ENCODE measurements at regions not wholly inside any gene's neighbourhood (a gene's known extent, or its start where the extent isn't known, plus 50 kb on each side); places are given as distances from the start of the nearest gene placed in this dataset.
"Not testable (repeated sequence)": the region's sequence is repeated elsewhere in the genome, so short reads cannot be mapped to it uniquely, and the experiment has no call there.

DNA sequence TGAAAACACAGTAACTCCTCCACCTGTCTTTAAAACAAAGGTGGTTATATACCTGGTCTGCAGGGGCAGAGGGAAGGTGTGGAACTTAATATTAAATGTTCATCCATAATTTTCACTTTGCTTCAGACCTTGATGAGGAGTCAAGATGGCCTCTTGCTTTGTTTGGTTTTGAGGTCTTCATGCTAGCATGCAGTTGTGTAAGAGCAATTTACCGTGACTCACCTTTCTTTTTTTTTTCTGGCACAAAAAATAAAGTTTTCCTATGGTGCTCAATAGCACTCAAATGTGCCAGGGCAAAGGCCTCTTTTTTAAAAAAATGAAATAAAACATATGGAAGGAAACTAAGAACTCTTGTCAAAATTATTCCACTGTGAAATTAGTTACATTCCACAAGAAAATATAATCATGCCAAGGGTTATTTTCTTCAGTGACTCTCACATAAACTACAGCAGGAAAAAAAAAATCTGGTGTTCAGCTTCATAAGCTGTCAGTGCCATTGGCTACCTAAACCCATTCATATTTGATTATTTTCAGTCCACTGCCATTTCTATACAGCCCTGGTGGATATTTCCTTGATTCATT is 128.2 kb downstream of the SLC7A11 start:
- no peaks in the 10 kb centered on the region for H3K4me1 ChIP-seq (ENCODE audit: control insufficient read depth, insufficient read depth, low read length)
- H3K36me3 ChIP-seq (ENCODE audit: control insufficient read depth, insufficient read depth, low read length), result no peaks in the 10 kb centered on the region
- no peaks in the 10 kb centered on the region for H3K27me3 ChIP-seq (ENCODE audit: control insufficient read depth, insufficient read depth, low read length, poor library complexity, severe bottlenecking)
- H3K9me3 ChIP-seq (ENCODE audit: control insufficient read depth, low read length), result no peaks in the 10 kb centered on the region
- no peak overlapping the region for H3K27ac ChIP-seq (ENCODE audit: insufficient read depth, low read depth, low read length, poor library complexity, severe bottlenecking)
- no peak overlapping the region for H3K4me3 ChIP-seq (ENCODE audit: insufficient read depth, low read depth, low read length)
- 100% methylated on average over 1 of the region's 1 CpG for WGBS, 2 experiments

DNA sequence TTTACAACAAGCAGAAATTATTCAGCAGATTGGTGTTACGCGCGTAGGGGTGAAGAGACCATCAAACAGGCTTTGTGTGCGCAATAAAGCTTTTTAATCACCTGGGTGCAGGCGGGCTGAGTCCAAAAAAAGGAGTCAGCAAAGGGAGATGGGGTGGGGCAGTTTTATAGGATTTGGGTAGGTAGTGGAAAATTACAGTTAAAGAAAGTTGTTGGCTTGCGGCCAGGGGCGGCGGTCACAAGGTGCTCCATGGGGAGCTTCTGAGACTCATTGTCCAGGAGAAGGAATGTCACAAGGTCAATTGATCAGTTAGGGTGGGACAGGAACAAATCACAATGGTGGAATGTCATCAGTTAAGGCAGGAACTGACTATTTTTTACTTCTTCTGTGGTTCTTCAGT is 129.3 kb downstream of the SLC7A11 start:
- H3K4me3 ChIP-seq (ENCODE audit: insufficient read depth, low read depth, low read length); H3K36me3 ChIP-seq (ENCODE audit: control insufficient read depth, insufficient read depth, low read length); H3K27ac ChIP-seq (ENCODE audit: insufficient read depth, low read depth, low read length, poor library complexity, severe bottlenecking); H3K9me3 ChIP-seq (ENCODE audit: control insufficient read depth, low read length); H3K27me3 ChIP-seq (ENCODE audit: control insufficient read depth, insufficient read depth, low read length, poor library complexity, severe bottlenecking); H3K4me1 ChIP-seq (ENCODE audit: control insufficient read depth, insufficient read depth, low read length): not testable (repeated sequence)
- 85 to 88% methylated on average over 8 of the region's 8 CpGs for WGBS, 2 experiments

DNA sequence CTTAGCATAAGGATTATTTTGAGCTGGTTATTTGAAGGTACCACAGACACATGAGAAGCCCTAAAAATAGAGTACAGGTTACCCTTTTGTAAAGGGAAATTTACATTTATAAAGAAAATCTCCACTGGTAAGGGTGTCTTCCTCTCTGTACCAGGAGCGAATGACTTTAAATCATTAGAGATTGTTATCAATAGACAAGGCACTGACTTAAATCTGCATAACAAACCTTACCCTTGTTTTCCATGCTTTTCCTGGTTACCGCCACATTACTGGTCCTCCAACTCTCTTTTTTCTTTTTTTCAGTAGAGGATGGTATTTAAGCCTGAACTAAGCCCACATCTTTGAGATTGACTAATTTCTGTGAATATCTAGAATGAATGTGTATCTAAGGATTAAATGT is 129.8 kb downstream of the SLC7A11 start:
- Histone ChIP-seq H3K9me3 (ENCODE audit: control insufficient read depth, low read length) (no peaks in the 10 kb centered on the region), H3K27me3 (ENCODE audit: control insufficient read depth, insufficient read depth, low read length, poor library complexity, severe bottlenecking) (no peaks in the 10 kb centered on the region), H3K4me3 (ENCODE audit: insufficient read depth, low read depth, low read length) (no peak overlapping the region), H3K27ac (ENCODE audit: insufficient read depth, low read depth, low read length, poor library complexity, severe bottlenecking) (no peak overlapping the region), H3K36me3 (ENCODE audit: control insufficient read depth, insufficient read depth, low read length) (no peaks in the 10 kb centered on the region), H3K4me1 (ENCODE audit: control insufficient read depth, insufficient read depth, low read length) (no peaks in the 10 kb centered on the region)
- WGBS, 2 experiments, result 67 to 83% methylated on average over 1 to 2 of the region's 2 CpGs

DNA sequence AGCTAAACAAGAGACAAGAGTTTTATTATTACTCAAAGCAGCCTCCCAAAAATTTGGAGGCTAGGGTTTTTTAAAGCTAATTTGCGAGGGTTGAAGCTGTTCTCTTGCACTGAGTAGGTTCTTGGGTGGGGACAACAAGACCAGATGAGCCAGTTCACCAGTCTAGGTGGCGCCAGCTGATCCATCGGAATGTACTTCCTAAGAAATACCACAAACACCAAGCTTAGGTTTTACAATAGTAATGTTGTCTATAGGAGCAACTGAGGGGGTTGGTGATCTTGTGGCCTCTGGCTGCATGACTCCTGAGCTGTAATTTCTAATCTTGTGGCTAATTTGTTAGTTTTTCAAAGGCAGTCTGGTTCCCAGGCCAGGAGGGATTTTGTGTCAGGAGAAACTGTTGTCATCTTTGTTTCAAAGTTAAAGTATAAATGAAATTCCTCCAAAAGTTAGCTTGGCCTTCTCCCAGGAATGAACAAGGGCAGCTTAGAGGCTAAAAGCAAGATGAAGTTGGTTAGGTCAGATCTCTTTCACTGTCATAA is 130.6 kb downstream of the SLC7A11 start:
- Histone ChIP-seq H3K9me3 (ENCODE audit: control insufficient read depth, low read length) (no peaks in the 10 kb centered on the region), H3K4me3 (ENCODE audit: insufficient read depth, low read depth, low read length) (no peak overlapping the region), H3K27ac (ENCODE audit: insufficient read depth, low read depth, low read length, poor library complexity, severe bottlenecking) (no peak overlapping the region), H3K36me3 (ENCODE audit: control insufficient read depth, insufficient read depth, low read length) (no peaks in the 10 kb centered on the region), H3K27me3 (ENCODE audit: control insufficient read depth, insufficient read depth, low read length, poor library complexity, severe bottlenecking) (no peaks in the 10 kb centered on the region), H3K4me1 (ENCODE audit: control insufficient read depth, insufficient read depth, low read length) (no peaks in the 10 kb centered on the region)
- 86 to 87% methylated on average over 1 to 3 of the region's 3 CpGs for WGBS, 2 experiments

DNA sequence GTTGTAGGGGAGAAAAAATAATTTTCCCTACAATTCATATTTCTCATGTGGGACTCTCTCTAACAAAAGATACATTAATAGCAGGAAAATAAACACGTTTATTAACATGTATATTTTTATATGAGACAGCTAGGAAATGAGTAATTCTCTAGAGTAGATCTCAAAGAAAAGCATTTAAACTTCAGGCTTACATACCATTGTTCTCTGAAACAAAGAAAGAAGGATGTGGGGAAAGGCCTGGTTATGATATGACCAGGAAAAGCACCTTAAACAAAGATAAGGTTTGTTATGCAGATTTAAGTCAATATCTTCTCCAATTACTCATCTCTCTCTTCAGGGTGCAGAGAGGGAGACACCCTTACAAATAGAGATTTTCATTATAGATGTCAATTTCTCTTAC is 131.3 kb downstream of the SLC7A11 start:
- no peaks in the 10 kb centered on the region for H3K27me3 ChIP-seq (ENCODE audit: control insufficient read depth, insufficient read depth, low read length, poor library complexity, severe bottlenecking)
- H3K4me3 ChIP-seq (ENCODE audit: insufficient read depth, low read depth, low read length), result no peak overlapping the region
- no peak overlapping the region for H3K27ac ChIP-seq (ENCODE audit: insufficient read depth, low read depth, low read length, poor library complexity, severe bottlenecking)
- H3K9me3 ChIP-seq (ENCODE audit: control insufficient read depth, low read length), result no peaks in the 10 kb centered on the region
- H3K36me3 ChIP-seq (ENCODE audit: control insufficient read depth, insufficient read depth, low read length), result no peaks in the 10 kb centered on the region
- WGBS, 2 experiments, result no CpG with 5 or more reads among the region's 1 CpG
- no peaks in the 10 kb centered on the region for H3K4me1 ChIP-seq (ENCODE audit: control insufficient read depth, insufficient read depth, low read length)

DNA sequence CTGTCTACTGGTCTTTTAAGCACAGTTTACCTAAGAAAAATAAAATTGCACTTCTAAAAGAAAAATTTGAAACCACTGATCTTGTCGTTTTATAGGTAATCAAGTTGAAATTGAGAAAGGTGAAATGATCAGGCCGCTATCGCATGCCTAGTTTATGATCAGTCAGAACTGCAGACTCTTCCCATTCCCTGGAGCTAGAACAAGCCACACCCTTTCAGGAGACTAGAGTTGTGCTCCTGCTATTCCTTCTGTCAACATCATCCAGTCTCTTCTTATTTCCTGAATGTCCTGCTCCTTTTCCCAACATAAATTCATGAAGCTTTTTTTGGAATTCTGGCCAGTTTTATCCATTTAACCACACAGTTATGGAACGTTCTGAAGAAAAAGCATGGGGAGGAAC is 135.1 kb downstream of the SLC7A11 start:
- no peaks in the 10 kb centered on the region for H3K27me3 ChIP-seq (ENCODE audit: control insufficient read depth, insufficient read depth, low read length, poor library complexity, severe bottlenecking)
- H3K27ac ChIP-seq (ENCODE audit: insufficient read depth, low read depth, low read length, poor library complexity, severe bottlenecking), result no peak overlapping the region
- H3K4me1 ChIP-seq (ENCODE audit: control insufficient read depth, insufficient read depth, low read length), result no peaks in the 10 kb centered on the region
- H3K4me3 ChIP-seq (ENCODE audit: insufficient read depth, low read depth, low read length), result no peak overlapping the region
- no peaks in the 10 kb centered on the region for H3K9me3 ChIP-seq (ENCODE audit: control insufficient read depth, low read length)
- WGBS, 2 experiments, result 91 to 96% methylated on average over 4 of the region's 4 CpGs
- H3K36me3 ChIP-seq (ENCODE audit: control insufficient read depth, insufficient read depth, low read length), result no peaks in the 10 kb centered on the region

DNA sequence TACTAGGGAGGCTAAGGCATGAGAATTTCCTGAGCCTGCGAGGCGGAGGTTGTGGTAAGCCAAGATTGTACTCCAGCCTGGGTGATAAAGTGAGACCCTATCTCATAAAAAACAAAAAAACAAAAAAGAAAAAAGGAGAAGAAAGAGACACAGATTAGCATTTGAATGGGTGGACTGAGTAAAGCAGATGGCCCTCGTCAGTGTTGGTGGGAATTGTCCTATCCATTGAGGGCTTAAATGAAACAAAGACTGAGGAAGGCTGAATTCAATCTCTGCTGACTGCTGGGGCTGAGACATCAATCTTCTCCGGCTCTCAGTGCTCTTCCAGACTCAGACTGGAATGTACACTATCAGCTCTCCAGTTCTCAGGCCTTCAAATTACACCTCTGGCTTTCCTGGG is 136.8 kb downstream of the SLC7A11 start:
- Histone ChIP-seq H3K4me3 (ENCODE audit: insufficient read depth, low read depth, low read length) (no peak overlapping the region), H3K36me3 (ENCODE audit: control insufficient read depth, insufficient read depth, low read length) (no peaks in the 10 kb centered on the region), H3K27ac (ENCODE audit: insufficient read depth, low read depth, low read length, poor library complexity, severe bottlenecking) (no peak overlapping the region), H3K27me3 (ENCODE audit: control insufficient read depth, insufficient read depth, low read length, poor library complexity, severe bottlenecking) (no peaks in the 10 kb centered on the region), H3K4me1 (ENCODE audit: control insufficient read depth, insufficient read depth, low read length) (no peaks in the 10 kb centered on the region), H3K9me3 (ENCODE audit: control insufficient read depth, low read length) (no peaks in the 10 kb centered on the region)
- 76 to 80% methylated on average over 4 of the region's 4 CpGs for WGBS, 2 experiments

DNA sequence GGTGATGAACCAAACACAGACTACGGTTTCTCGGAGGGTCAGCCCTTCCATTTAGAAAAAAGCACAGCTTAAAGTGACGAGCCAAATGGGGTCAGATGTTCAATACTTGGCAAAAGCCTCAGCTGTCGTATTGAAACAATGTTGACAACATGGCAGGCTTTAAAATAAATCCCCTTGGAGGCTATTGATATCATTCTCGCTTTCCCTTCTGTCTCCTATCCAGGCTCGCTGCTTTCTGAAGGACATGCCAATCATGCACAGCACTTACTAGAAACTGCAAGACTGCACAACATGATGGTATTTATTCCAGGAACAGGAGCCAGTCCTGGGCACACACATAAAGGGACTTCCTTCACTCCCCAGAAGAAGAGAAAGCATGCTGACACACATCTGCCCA is 137.9 kb downstream of the SLC7A11 start:
- H3K27ac ChIP-seq (ENCODE audit: insufficient read depth, low read depth, low read length, poor library complexity, severe bottlenecking), result no peak overlapping the region
- no peaks in the 10 kb centered on the region for H3K27me3 ChIP-seq (ENCODE audit: control insufficient read depth, insufficient read depth, low read length, poor library complexity, severe bottlenecking)
- no peaks in the 10 kb centered on the region for H3K4me1 ChIP-seq (ENCODE audit: control insufficient read depth, insufficient read depth, low read length)
- no peaks in the 10 kb centered on the region for H3K9me3 ChIP-seq (ENCODE audit: control insufficient read depth, low read length)
- no peaks in the 10 kb centered on the region for H3K36me3 ChIP-seq (ENCODE audit: control insufficient read depth, insufficient read depth, low read length)
- WGBS, 2 experiments, result 93% methylated on average over 6 of the region's 6 CpGs
- H3K4me3 ChIP-seq (ENCODE audit: insufficient read depth, low read depth, low read length), result no peak overlapping the region

DNA sequence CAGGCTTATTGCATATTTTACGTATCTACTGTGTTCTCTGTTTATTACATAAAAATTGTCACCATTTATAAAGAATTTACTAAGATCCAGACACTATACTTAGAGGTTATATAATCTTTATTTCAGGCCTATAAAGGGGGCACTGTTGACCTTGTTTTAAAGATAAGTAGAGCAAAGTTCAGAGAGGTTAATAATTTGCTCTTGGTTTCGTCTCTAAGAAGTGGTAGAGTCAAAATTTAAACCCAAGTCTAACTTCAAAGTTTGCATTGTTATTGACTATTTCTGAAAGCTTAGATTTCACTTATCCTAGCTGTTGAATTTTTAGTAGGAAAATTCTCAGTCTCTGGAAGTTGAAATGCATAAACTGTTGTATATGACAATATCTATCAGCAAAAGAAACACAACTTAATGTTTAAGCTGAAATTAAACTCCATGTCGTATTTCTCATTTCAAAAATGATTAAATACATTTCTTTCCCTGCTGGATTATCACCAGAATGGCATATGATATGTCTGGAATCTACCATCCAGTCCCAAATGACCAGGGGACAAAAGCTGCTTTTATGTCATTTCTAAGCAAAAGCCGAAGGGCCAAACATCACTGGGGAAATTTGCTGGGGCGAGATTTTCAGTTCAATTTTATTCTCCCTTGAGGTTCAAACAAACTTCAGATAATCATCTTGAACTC is 138.4 kb downstream of the SLC7A11 start:
- Histone ChIP-seq H3K4me1 (ENCODE audit: control insufficient read depth, insufficient read depth, low read length) (no peaks in the 10 kb centered on the region), H3K27me3 (ENCODE audit: control insufficient read depth, insufficient read depth, low read length, poor library complexity, severe bottlenecking) (no peaks in the 10 kb centered on the region), H3K27ac (ENCODE audit: insufficient read depth, low read depth, low read length, poor library complexity, severe bottlenecking) (no peak overlapping the region), H3K36me3 (ENCODE audit: control insufficient read depth, insufficient read depth, low read length) (no peaks in the 10 kb centered on the region), H3K4me3 (ENCODE audit: insufficient read depth, low read depth, low read length) (no peak overlapping the region), H3K9me3 (ENCODE audit: control insufficient read depth, low read length) (no peaks in the 10 kb centered on the region)
- WGBS, 2 experiments, result 93 to 98% methylated on average over 4 of the region's 5 CpGs

DNA sequence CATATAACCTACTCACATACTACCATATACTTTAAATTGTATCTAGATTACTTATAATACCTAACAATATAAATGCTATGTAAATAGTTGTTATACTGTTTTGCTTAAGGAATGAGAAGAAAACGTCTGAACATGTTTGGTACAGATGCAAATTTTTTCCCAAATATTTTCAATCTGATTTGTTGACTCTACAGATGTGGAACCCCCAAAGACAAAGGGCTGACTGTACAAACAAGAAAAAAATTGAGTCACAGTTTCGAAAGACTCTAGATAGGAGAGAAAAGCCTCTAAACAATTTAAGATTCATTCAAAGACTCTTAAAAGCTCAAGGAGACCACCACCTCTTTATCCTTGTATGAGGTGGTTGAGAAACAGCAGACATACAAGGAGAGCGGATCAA is 142.8 kb downstream of the SLC7A11 start:
- no peak overlapping the region for H3K4me3 ChIP-seq (ENCODE audit: insufficient read depth, low read depth, low read length)
- no peak overlapping the region for H3K27ac ChIP-seq (ENCODE audit: insufficient read depth, low read depth, low read length, poor library complexity, severe bottlenecking)
- 86 to 95% methylated on average over 1 to 3 of the region's 3 CpGs for WGBS, 2 experiments
- H3K36me3 ChIP-seq (ENCODE audit: control insufficient read depth, insufficient read depth, low read length), result no peaks in the 10 kb centered on the region
- no peaks in the 10 kb centered on the region for H3K4me1 ChIP-seq (ENCODE audit: control insufficient read depth, insufficient read depth, low read length)
- no peaks in the 10 kb centered on the region for H3K27me3 ChIP-seq (ENCODE audit: control insufficient read depth, insufficient read depth, low read length, poor library complexity, severe bottlenecking)
- H3K9me3 ChIP-seq (ENCODE audit: control insufficient read depth, low read length), result no peaks in the 10 kb centered on the region

Data from ectodermal cell (in vitro differentiated cells).